ENCODE measurements at regions not wholly inside any gene's neighbourhood (a gene's known extent, or its start where the extent isn't known, plus 50 kb on each side); places are given as distances from the start of the nearest gene placed in this dataset. TPM values are rescaled to one million over a fixed set of nuclear protein-coding genes. Genes with fewer than 3 reads are reported as not detected.

- H3K4me2 ChIP-seq (ENCODE audit: low read length): no peak overlapping the region
- H3K4me3 ChIP-seq (ENCODE audit: low read length): no peak overlapping the region
- H3K27me3 ChIP-seq (ENCODE audit: control insufficient read depth, insufficient read depth, low read length): no peaks in the 10 kb centered on the region
- H3K9me3 ChIP-seq (replicated peaks; ENCODE audit: low read length): no peaks in the 10 kb centered on the region
- H3K36me3 ChIP-seq (ENCODE audit: insufficient read depth, low read length): no peaks in the 10 kb centered on the region
- H3K4me1 ChIP-seq (ENCODE audit: control insufficient read depth, insufficient read depth, low read length): no peaks in the 10 kb centered on the region
- no peak overlapping the region for H3K9ac ChIP-seq (ENCODE audit: low read depth, low read length)
These were observed 72.4 kb upstream of the VSTM2A start for GRCh38 chr7:54469740-54470139.

- Histone ChIP-seq H3K4me1 (ENCODE audit: control insufficient read depth, insufficient read depth, low read length) (no peaks in the 10 kb centered on the region), H3K4me3 (ENCODE audit: low read length) (no peak overlapping the region), H3K9me3 (replicated peaks; ENCODE audit: low read length) (no peaks in the 10 kb centered on the region), H3K36me3 (ENCODE audit: insufficient read depth, low read length) (no peaks in the 10 kb centered on the region), H3K4me2 (ENCODE audit: low read length) (no peak overlapping the region), H3K9ac (ENCODE audit: low read depth, low read length) (no peak overlapping the region), H3K27me3 (ENCODE audit: control insufficient read depth, insufficient read depth, low read length) (no peaks in the 10 kb centered on the region)
These were observed 65.6 kb upstream of the VSTM2A start for GRCh38 chr7:54476609-54477008.

GRCh38 chr7:54477083-54477482 is 65.1 kb upstream of the VSTM2A start:
- Histone ChIP-seq H3K4me2 (ENCODE audit: low read length) (no peak overlapping the region), H3K4me3 (ENCODE audit: low read length) (no peak overlapping the region), H3K9me3 (replicated peaks; ENCODE audit: low read length) (no peaks in the 10 kb centered on the region), H3K4me1 (ENCODE audit: control insufficient read depth, insufficient read depth, low read length) (no peaks in the 10 kb centered on the region), H3K27me3 (ENCODE audit: control insufficient read depth, insufficient read depth, low read length) (no peaks in the 10 kb centered on the region), H3K9ac (ENCODE audit: low read depth, low read length) (no peak overlapping the region), H3K36me3 (ENCODE audit: insufficient read depth, low read length) (no peaks in the 10 kb centered on the region)

- no peak overlapping the region for H3K4me2 ChIP-seq (ENCODE audit: low read length)
- no peak overlapping the region for H3K9ac ChIP-seq (ENCODE audit: low read depth, low read length)
- no peaks in the 10 kb centered on the region for H3K27me3 ChIP-seq (ENCODE audit: control insufficient read depth, insufficient read depth, low read length)
- no peak overlapping the region for H3K4me3 ChIP-seq (ENCODE audit: low read length)
- no peaks in the 10 kb centered on the region for H3K36me3 ChIP-seq (ENCODE audit: insufficient read depth, low read length)
- H3K9me3 ChIP-seq (replicated peaks; ENCODE audit: low read length): no peaks in the 10 kb centered on the region
- no peaks in the 10 kb centered on the region for H3K4me1 ChIP-seq (ENCODE audit: control insufficient read depth, insufficient read depth, low read length)
These were observed 58.7 kb upstream of the VSTM2A start for GRCh38 chr7:54483523-54483922.

GRCh38 chr7:54485044-54485443 is 57.1 kb upstream of the VSTM2A start:
- H3K9me3 ChIP-seq (replicated peaks; ENCODE audit: low read length): no peaks in the 10 kb centered on the region
- H3K9ac ChIP-seq (ENCODE audit: low read depth, low read length): no peak overlapping the region
- H3K4me2 ChIP-seq (ENCODE audit: low read length): no peak overlapping the region
- H3K4me3 ChIP-seq (ENCODE audit: low read length): no peak overlapping the region
- no peaks in the 10 kb centered on the region for H3K27me3 ChIP-seq (ENCODE audit: control insufficient read depth, insufficient read depth, low read length)
- H3K4me1 ChIP-seq (ENCODE audit: control insufficient read depth, insufficient read depth, low read length): no peaks in the 10 kb centered on the region
- H3K36me3 ChIP-seq (ENCODE audit: insufficient read depth, low read length): no peaks in the 10 kb centered on the region

Small RNA genes in the stretch of these regions (small RNA-seq; reads per million reads assigned to genes)
- gene AC074348.1 (not detected), gene RNU2-29P (3.9 reads per million, percentile 82 among the genes with 10 or more reads in this experiment)

Data from skeletal muscle satellite cell (primary cell).